Lower leg skin (tissue), 3 donors: ENCODE measurements at regions not wholly inside any gene's neighbourhood (a gene's known extent, or its start where the extent isn't known, plus 50 kb on each side); places are given as distances from the start of the nearest gene placed in this dataset.
"Not testable (repeated sequence)": the region's sequence is repeated elsewhere in the genome, so short reads cannot be mapped to it uniquely, and the experiment has no call there.

Experiments used
- CTCF ChIP-seq, 3 donors: fragments of 450-650 bp; IDR thresholded peaks; one replicate each; pipeline ENCODE4 v1.5.1; 2016; ENCODE audit warnings: antibody characterized with exemption in 3 of 3, mild to moderate bottlenecking in 3 of 3, moderate library complexity in 2 of 3
- POLR2A ChIP-seq, 2 donors: fragments of 450-650 bp; IDR thresholded peaks; one replicate each; pipeline ENCODE4 v1.6.1; 2016 to 2017; ENCODE audit warnings: antibody characterized with exemption in 2 of 2, mild to moderate bottlenecking in 1 of 2, moderate library complexity in 1 of 2

- not testable (repeated sequence) for TF ChIP-seq CTCF, POLR2A (IDR thresholded peaks at IDR 0.05)
These were observed 953.9 kb downstream of the TMEM121 start for GRCh38 chr14:106480287-106480686.
